ENCODE measurements at regions not wholly inside any gene's neighbourhood (a gene's known extent, or its start where the extent isn't known, plus 50 kb on each side); places are given as distances from the start of the nearest gene placed in this dataset.

GRCh38 chr16:48862087-48862532 lies 252.1 kb upstream of the N4BP1 start:
- TF ChIP-seq, protein P1, sequence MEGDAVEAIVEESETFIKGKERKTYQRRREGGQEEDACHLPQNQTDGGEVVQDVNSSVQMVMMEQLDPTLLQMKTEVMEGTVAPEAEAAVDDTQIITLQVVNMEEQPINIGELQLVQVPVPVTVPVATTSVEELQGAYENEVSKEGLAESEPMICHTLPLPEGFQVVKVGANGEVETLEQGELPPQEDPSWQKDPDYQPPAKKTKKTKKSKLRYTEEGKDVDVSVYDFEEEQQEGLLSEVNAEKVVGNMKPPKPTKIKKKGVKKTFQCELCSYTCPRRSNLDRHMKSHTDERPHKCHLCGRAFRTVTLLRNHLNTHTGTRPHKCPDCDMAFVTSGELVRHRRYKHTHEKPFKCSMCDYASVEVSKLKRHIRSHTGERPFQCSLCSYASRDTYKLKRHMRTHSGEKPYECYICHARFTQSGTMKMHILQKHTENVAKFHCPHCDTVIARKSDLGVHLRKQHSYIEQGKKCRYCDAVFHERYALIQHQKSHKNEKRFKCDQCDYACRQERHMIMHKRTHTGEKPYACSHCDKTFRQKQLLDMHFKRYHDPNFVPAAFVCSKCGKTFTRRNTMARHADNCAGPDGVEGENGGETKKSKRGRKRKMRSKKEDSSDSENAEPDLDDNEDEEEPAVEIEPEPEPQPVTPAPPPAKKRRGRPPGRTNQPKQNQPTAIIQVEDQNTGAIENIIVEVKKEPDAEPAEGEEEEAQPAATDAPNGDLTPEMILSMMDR (IDR thresholded peaks at IDR 0.05; ENCODE audit: borderline replicate concordance) = no peak
- Histone ChIP-seq H3K4me3 (no peak overlapping the region), H3K27ac (replicated peaks) (no peak overlapping the region), H3K36me3 (no peaks in the 10 kb centered on the region), H3K27me3 (ENCODE audit: low read depth) (peaks cover 25% of the 10 kb centered on the region), H3K4me1 (no peaks in the 10 kb centered on the region), H3K9me3 (replicated peaks) (peaks cover 26% of the 10 kb centered on the region)
- no peak for DNase-seq
- intact Hi-C loops (cut with micrococcal nuclease) = no loop called here

GRCh38 chr16:48860341-48860740 lies 250.4 kb upstream of the N4BP1 start:
- H3K4me3 ChIP-seq = no peak overlapping the region
- peaks cover 19% of the 10 kb centered on the region for H3K9me3 ChIP-seq (replicated peaks)
- H3K27me3 ChIP-seq (ENCODE audit: low read depth) = peaks cover 34% of the 10 kb centered on the region
- no peak for DNase-seq
- H3K4me1 ChIP-seq = no peaks in the 10 kb centered on the region
- no peak overlapping the region for H3K27ac ChIP-seq (replicated peaks)
- intact Hi-C loops (cut with micrococcal nuclease) = no loop called here
- no peaks in the 10 kb centered on the region for H3K36me3 ChIP-seq
- TF ChIP-seq, protein P1 (IDR thresholded peaks at IDR 0.05; ENCODE audit: borderline replicate concordance) = no peak

DNA sequence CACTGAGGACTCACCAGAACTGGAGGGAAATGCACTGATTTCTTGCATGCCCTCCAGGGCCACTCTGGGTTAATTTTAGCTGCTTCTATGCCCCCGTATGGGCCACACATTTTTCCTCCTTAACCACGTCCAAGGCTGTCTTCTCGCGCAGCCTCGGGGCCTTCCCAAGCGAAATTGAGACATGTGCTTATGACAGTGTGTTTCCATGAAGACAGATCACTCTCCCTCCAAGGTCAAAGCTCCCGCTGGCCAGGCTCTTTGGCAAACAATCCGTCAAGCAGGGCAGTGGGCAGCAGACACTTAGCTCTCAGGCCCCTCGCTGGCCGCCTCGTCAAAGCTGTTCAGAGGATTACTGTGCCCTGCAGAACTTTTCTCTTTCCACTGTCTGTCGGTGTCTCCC lies 243.0 kb upstream of the N4BP1 start:
- DNase-seq = no peak
- Histone ChIP-seq H3K4me1 (no peaks in the 10 kb centered on the region), H3K27me3 (ENCODE audit: low read depth) (peaks cover 48% of the 10 kb centered on the region), H3K27ac (replicated peaks) (no peak overlapping the region), H3K9me3 (replicated peaks) (no peaks in the 10 kb centered on the region), H3K36me3 (no peaks in the 10 kb centered on the region), H3K4me3 (no peak overlapping the region)
- intact Hi-C loops (cut with micrococcal nuclease) = no loop called here
- TF ChIP-seq, protein P1 (IDR thresholded peaks at IDR 0.05; ENCODE audit: borderline replicate concordance) = no peak

DNA sequence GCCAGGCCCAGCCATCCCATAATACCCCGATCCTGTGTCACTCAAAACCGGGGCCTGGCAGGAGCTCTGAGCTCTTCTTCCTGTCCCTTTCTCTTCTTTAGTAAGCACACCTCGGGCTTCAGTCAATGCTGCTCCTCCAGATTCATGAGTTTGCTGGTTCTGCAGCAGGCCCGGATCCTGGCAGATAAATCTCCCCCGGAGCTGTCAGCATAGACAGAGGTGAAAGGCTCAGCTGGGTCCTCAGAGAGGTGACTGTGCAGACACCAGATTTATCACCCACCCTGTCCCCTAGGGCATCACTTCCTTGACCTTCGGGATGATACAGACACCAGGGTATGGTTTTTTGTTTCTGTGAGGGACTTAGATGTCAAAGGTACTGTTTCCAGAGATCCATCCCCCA lies 242.5 kb upstream of the N4BP1 start:
- TF ChIP-seq, protein P1 (IDR thresholded peaks at IDR 0.05; ENCODE audit: borderline replicate concordance) = no peak
- H3K27ac ChIP-seq (replicated peaks) = no peak overlapping the region
- H3K4me3 ChIP-seq = no peak overlapping the region
- H3K36me3 ChIP-seq = no peaks in the 10 kb centered on the region
- intact Hi-C loops (cut with micrococcal nuclease) = no loop called here
- H3K4me1 ChIP-seq = no peaks in the 10 kb centered on the region
- H3K9me3 ChIP-seq (replicated peaks) = no peaks in the 10 kb centered on the region
- peaks cover 47% of the 10 kb centered on the region for H3K27me3 ChIP-seq (ENCODE audit: low read depth)
- DNase-seq = no peak

GRCh38 chr16:48850097-48850770 lies 240.3 kb upstream of the N4BP1 start:
- Histone ChIP-seq H3K4me3 (no peak overlapping the region), H3K4me1 (no peaks in the 10 kb centered on the region), H3K27ac (replicated peaks) (no peak overlapping the region), H3K27me3 (ENCODE audit: low read depth) (peaks cover 50% of the 10 kb centered on the region), H3K36me3 (no peaks in the 10 kb centered on the region), H3K9me3 (replicated peaks) (no peaks in the 10 kb centered on the region)
- TF ChIP-seq, protein P1 (IDR thresholded peaks at IDR 0.05; ENCODE audit: borderline replicate concordance) = no peak
- DNase-seq = no peak
- intact Hi-C loops (cut with micrococcal nuclease) = no loop called here

All from left ventricle myocardium inferior (tissue), 1 donor.